HEK293 (cell line): ENCODE measurements at regions not wholly inside any gene's neighbourhood (a gene's known extent, or its start where the extent isn't known, plus 50 kb on each side); places are given as distances from the start of the nearest gene placed in this dataset.

Source experiments
- CTCF ChIA-PET: fragments of 350-600 bp; formaldehyde crosslinking; extraction: SDS; loops from one replicate; lab custom pipeline; 2021; ENCODE audit warnings: antibody characterized with exemption; lab: Yijun Ruan, JAX
- POLR2A ChIA-PET: fragments of 300-600 bp; formaldehyde crosslinking; extraction: SDS; loops from one replicate; lab custom pipeline; 2020; ENCODE audit warnings: antibody characterized with exemption, inconsistent platforms; lab: Yijun Ruan, JAX
- H3K27ac ChIP-seq: fragments of 200-500 bp; sonication (Bioruptor generic); 2 replicates; pipeline ENCODE4 v1.5.1; 2014; ENCODE audit warnings: low read depth, low read length, control low read depth, inconsistent platforms; ENCODE audit errors: extremely low read depth
- H3K36me3 ChIP-seq, 2 experiments: fragments of 200-500 bp in 1 of 2; sonication (Bioruptor generic) in 1 of 2; 1 replicate in 1 of 2; 2 replicates in 1 of 2; pipeline ENCODE4 v1.5.1; 2014 to 2017; ENCODE audit warnings: inconsistent platforms in 2 of 2, low read length in 2 of 2; ENCODE audit not compliant: control insufficient read depth in 2 of 2, insufficient read depth in 1 of 2
- H3K4me1 ChIP-seq: fragments of 200-500 bp; sonication (Bioruptor generic); 2 replicates; pipeline ENCODE4 v1.5.1; 2014; ENCODE audit warnings: mild to moderate bottlenecking, low read length, inconsistent platforms; ENCODE audit not compliant: control insufficient read depth, insufficient read depth
- H3K4me3 ChIP-seq: 2 replicates; pipeline ENCODE4 v1.5.1; 2011; ENCODE audit warnings: low read depth, mild to moderate bottlenecking, control low read depth, low read length, moderate library complexity
- H3K9me3 ChIP-seq: fragments of 200-500 bp; sonication (Bioruptor generic); 2 replicates; pipeline ENCODE4 v1.5.1; 2014; ENCODE audit warnings: low read depth, low read length, inconsistent platforms; ENCODE audit not compliant: control insufficient read depth, insufficient read depth
- FEZF1 ChIP-seq: fragments of 450-650 bp; formaldehyde crosslinking; IDR thresholded peaks from 2 replicates; pipeline ENCODE4 v1.5.1; 2016; ENCODE audit warnings: missing biosample characterization, missing genetic modification characterization
- HOXC10 ChIP-seq: sonication (generic); formaldehyde crosslinking; IDR thresholded peaks from 2 replicates; pipeline ENCODE4 v1.8.1; 2023; ENCODE audit warnings: mild to moderate bottlenecking, missing genetic modification reagents
- KLF10 ChIP-seq: fragments of 450-650 bp; IDR thresholded peaks from 2 replicates; pipeline ENCODE4 v1.5.1; 2018; ENCODE audit warnings: missing biosample characterization, mild to moderate bottlenecking, missing genetic modification characterization
- PATZ1 ChIP-seq: fragments of 450-650 bp; formaldehyde crosslinking; IDR thresholded peaks from 2 replicates; pipeline ENCODE4 v1.5.1; 2016; ENCODE audit warnings: missing biosample characterization, missing genetic modification characterization
- PRDM4 ChIP-seq: fragments of 450-650 bp; formaldehyde crosslinking; IDR thresholded peaks from 2 replicates; pipeline ENCODE4 v1.5.1; 2017; ENCODE audit warnings: missing biosample characterization, missing genetic modification characterization
- ZBTB26 ChIP-seq: fragments of 450-650 bp; formaldehyde crosslinking; optimal IDR thresholded peaks from 2 replicates; pipeline ENCODE3; 2016; ENCODE audit warnings: missing biosample characterization, mild to moderate bottlenecking, missing genetic modification characterization
- ZFP41 ChIP-seq: fragments of 450-650 bp; formaldehyde crosslinking; IDR thresholded peaks from 2 replicates; pipeline ENCODE4 v1.5.1; 2016; ENCODE audit warnings: missing biosample characterization, missing genetic modification characterization, borderline replicate concordance
- ZFP69B ChIP-seq: fragments of 450-650 bp; formaldehyde crosslinking; IDR thresholded peaks from 2 replicates; pipeline ENCODE4 v1.5.1; 2016; ENCODE audit warnings: missing biosample characterization, missing genetic modification characterization
- ZNF132 ChIP-seq: fragments of 450-650 bp; formaldehyde crosslinking; IDR thresholded peaks from 2 replicates; pipeline ENCODE4 v1.5.1; 2017; ENCODE audit warnings: missing biosample characterization, missing genetic modification characterization, borderline replicate concordance
- ZNF133 ChIP-seq: fragments of 450-650 bp; formaldehyde crosslinking; IDR thresholded peaks from 2 replicates; pipeline ENCODE4 v1.5.1; 2016; ENCODE audit warnings: missing biosample characterization, missing genetic modification characterization
- ZNF169 ChIP-seq: fragments of 450-650 bp; formaldehyde crosslinking; IDR thresholded peaks from 2 replicates; pipeline ENCODE4 v1.5.1; 2016; ENCODE audit warnings: missing biosample characterization, missing genetic modification characterization
- ZNF18 ChIP-seq: fragments of 450-650 bp; formaldehyde crosslinking; IDR thresholded peaks from 2 replicates; pipeline ENCODE4 v1.5.1; 2016; ENCODE audit warnings: missing biosample characterization, missing genetic modification characterization
- ZNF341 ChIP-seq: fragments of 450-650 bp; formaldehyde crosslinking; IDR thresholded peaks from 2 replicates; pipeline ENCODE4; 2016; ENCODE audit warnings: low read depth, missing biosample characterization, missing genetic modification characterization
- ZNF354C ChIP-seq: fragments of 450-650 bp; formaldehyde crosslinking; IDR thresholded peaks from 2 replicates; pipeline ENCODE4 v1.5.1; 2016; ENCODE audit warnings: missing biosample characterization, missing genetic modification characterization, low read depth, borderline replicate concordance
- ZNF366 ChIP-seq: fragments of 450-650 bp; formaldehyde crosslinking; conservative IDR thresholded peaks from 2 replicates; pipeline ENCODE4 v1.5.1; 2016; ENCODE audit warnings: missing biosample characterization, missing genetic modification characterization
- ZNF37A ChIP-seq: fragments of 450-650 bp; IDR thresholded peaks from 2 replicates; pipeline ENCODE4 v1.5.1; 2018; ENCODE audit warnings: missing biosample characterization, missing genetic modification characterization
- ZNF449 ChIP-seq: fragments of 450-650 bp; formaldehyde crosslinking; IDR thresholded peaks from 2 replicates; pipeline ENCODE4 v1.5.1; 2017; ENCODE audit warnings: missing biosample characterization, mild to moderate bottlenecking, missing genetic modification characterization, moderate library complexity
- ZNF514 ChIP-seq: fragments of 450-650 bp; formaldehyde crosslinking; IDR thresholded peaks from 2 replicates; pipeline ENCODE4 v1.5.1; 2016; ENCODE audit warnings: missing biosample characterization, missing genetic modification characterization
- ZNF530 ChIP-seq: fragments of 450-650 bp; formaldehyde crosslinking; IDR thresholded peaks from 2 replicates; pipeline ENCODE4 v1.5.1; 2016; ENCODE audit warnings: low read depth, missing biosample characterization, missing genetic modification characterization
- ZNF549 ChIP-seq: fragments of 450-650 bp; IDR thresholded peaks from 2 replicates; pipeline ENCODE4 v1.5.1; 2018; ENCODE audit warnings: missing biosample characterization, missing genetic modification characterization, mild to moderate bottlenecking, inconsistent platforms, moderate library complexity
- ZNF560 ChIP-seq: fragments of 450-650 bp; formaldehyde crosslinking; IDR thresholded peaks from 2 replicates; pipeline ENCODE4 v1.5.1; 2017; ENCODE audit warnings: missing biosample characterization, missing genetic modification characterization, borderline replicate concordance
- ZNF692 ChIP-seq: fragments of 450-650 bp; formaldehyde crosslinking; IDR thresholded peaks from 2 replicates; pipeline ENCODE4 v1.5.1; 2016; ENCODE audit warnings: missing biosample characterization, missing genetic modification characterization
- ZNF776 ChIP-seq: fragments of 450-650 bp; formaldehyde crosslinking; IDR thresholded peaks from 2 replicates; pipeline ENCODE4 v1.5.0; 2017; ENCODE audit warnings: missing biosample characterization, missing genetic modification characterization, borderline replicate concordance
- ZNF843 ChIP-seq: fragments of 450-650 bp; formaldehyde crosslinking; IDR thresholded peaks from 2 replicates; pipeline ENCODE4 v1.5.1; 2016; ENCODE audit warnings: missing biosample characterization, missing genetic modification characterization

GRCh38 chr9:19533373-19533772 lies 124.6 kb downstream of the ACER2 start (continued):
- no peak for TF ChIP-seq ZNF449 (tag by site-specific recombination)
- no peak for TF ChIP-seq ZFP69B (tag by site-specific recombination)
- no peak for TF ChIP-seq ZNF514 (tag by site-specific recombination)

- ChIA-PET POLR2A (no interaction called here), CTCF (interaction anchor here (1.3 kb wide), 1 partner anchor 10 kb away, joined by 3 read pairs; no protein-coding TSS in a partner anchor)
- no peak overlapping the region for H3K4me3 ChIP-seq
- H3K27ac ChIP-seq: no peak overlapping the region
- H3K4me1 ChIP-seq: no peaks in the 10 kb centered on the region
- H3K9me3 ChIP-seq: no peaks in the 10 kb centered on the region
- TF ChIP-seq ZNF692 (tag by site-specific recombination) (no peak), ZNF549 (no peak), ZNF169 (tag by site-specific recombination) (no peak), ZNF560 (no peak), ZNF530 (tag by site-specific recombination) (no peak), ZNF366 (no peak), ZBTB26 (tag by site-specific recombination) (no peak), ZNF843 (no peak), ZNF776 (tag by site-specific recombination) (no peak), FEZF1 (tag by site-specific recombination) (no peak), ZNF18 (no peak)
- H3K36me3 ChIP-seq: no peaks in the 10 kb centered on the region
Measured at GRCh38 chr9:19527663-19528062, 118.9 kb downstream of the ACER2 start.

GRCh38 chr9:19522558-19522957 lies 113.7 kb downstream of the ACER2 start:
- H3K4me1 ChIP-seq: no peaks in the 10 kb centered on the region
- H3K36me3 ChIP-seq: no peaks in the 10 kb centered on the region
- ChIA-PET POLR2A (no interaction called here), CTCF (interaction anchor here (0.7 kb wide), 2 partner anchors 11 to 113 kb away, joined by 3 to 4 read pairs; no protein-coding TSS in a partner anchor)
- H3K9me3 ChIP-seq: no peaks in the 10 kb centered on the region
- no peak overlapping the region for H3K4me3 ChIP-seq
- H3K27ac ChIP-seq: no peak overlapping the region
- no peak for TF ChIP-seq ZFP41 (tag by site-specific recombination)
- TF ChIP-seq PRDM4 (tag by site-specific recombination): no peak
- TF ChIP-seq HOXC10 (CRISPR knock-in tag): no peak
- no peak for TF ChIP-seq ZNF354C
- TF ChIP-seq ZNF37A (tag by site-specific recombination): no peak
- TF ChIP-seq ZNF133 (tag by site-specific recombination): no peak
- no peak for TF ChIP-seq ZNF132 (tag by site-specific recombination)
- no peak for TF ChIP-seq KLF10
- no peak for TF ChIP-seq ZNF341 (tag by site-specific recombination)
- no peak for TF ChIP-seq PATZ1 (tag by site-specific recombination)
